ENCODE measurements at regions not wholly inside any gene's neighbourhood (a gene's known extent, or its start where the extent isn't known, plus 50 kb on each side); places are given as distances from the start of the nearest gene placed in this dataset.

- DNase-seq (ENCODE audit: low spot score): no peak
- Mint-ChIP-seq H3K9me3 (ENCODE audit: unreplicated experiment) (no peaks in the 10 kb centered on the region), H3K27me3 (ENCODE audit: unreplicated experiment) (no peaks in the 10 kb centered on the region), H3K4me1 (ENCODE audit: unreplicated experiment) (peaks cover 7% of the 10 kb centered on the region), H3K4me3 (ENCODE audit: unreplicated experiment) (no peak overlapping the region), H3K27ac (ENCODE audit: unreplicated experiment) (no peak overlapping the region), H3K36me3 (ENCODE audit: low read depth, unreplicated experiment) (no peaks in the 10 kb centered on the region)
- TF ChIP-seq CTCF (IDR thresholded peaks at IDR 0.05; ENCODE audit: unreplicated experiment): no peak
These were observed 122.7 kb downstream of the RGS21 start for GRCh38 chr1:192439373-192440025.

- H3K27ac Mint-ChIP-seq (ENCODE audit: unreplicated experiment): no peak overlapping the region
- no peaks in the 10 kb centered on the region for H3K27me3 Mint-ChIP-seq (ENCODE audit: unreplicated experiment)
- DNase-seq (ENCODE audit: low spot score): no peak
- no peak overlapping the region for H3K4me3 Mint-ChIP-seq (ENCODE audit: unreplicated experiment)
- no peaks in the 10 kb centered on the region for H3K36me3 Mint-ChIP-seq (ENCODE audit: low read depth, unreplicated experiment)
- no peaks in the 10 kb centered on the region for H3K9me3 Mint-ChIP-seq (ENCODE audit: unreplicated experiment)
- TF ChIP-seq CTCF (IDR thresholded peaks at IDR 0.05; ENCODE audit: unreplicated experiment): no peak
- peaks cover 10% of the 10 kb centered on the region for H3K4me1 Mint-ChIP-seq (ENCODE audit: unreplicated experiment)
These were observed 124.7 kb downstream of the RGS21 start for GRCh38 chr1:192441492-192441891.

- DNase-seq (ENCODE audit: low spot score): no peak
These were observed 125.9 kb downstream of the RGS21 start for GRCh38 chr1:192442736-192443135.

GRCh38 chr1:192443616-192444015 is 126.8 kb downstream of the RGS21 start:
- Mint-ChIP-seq H3K36me3 (ENCODE audit: low read depth, unreplicated experiment) (no peaks in the 10 kb centered on the region), H3K9me3 (ENCODE audit: unreplicated experiment) (no peaks in the 10 kb centered on the region), H3K4me3 (ENCODE audit: unreplicated experiment) (no peak overlapping the region), H3K4me1 (ENCODE audit: unreplicated experiment) (peaks cover 10% of the 10 kb centered on the region), H3K27me3 (ENCODE audit: unreplicated experiment) (no peaks in the 10 kb centered on the region), H3K27ac (ENCODE audit: unreplicated experiment) (no peak overlapping the region)
- no peak for TF ChIP-seq CTCF (IDR thresholded peaks at IDR 0.05; ENCODE audit: unreplicated experiment)
- no peak for DNase-seq (ENCODE audit: low spot score)

More at GRCh38 chr1:192442736-192443135, 125.9 kb downstream of the RGS21 start:
- no peak overlapping the region for H3K4me3 Mint-ChIP-seq (ENCODE audit: unreplicated experiment)
- TF ChIP-seq CTCF (IDR thresholded peaks at IDR 0.05; ENCODE audit: unreplicated experiment): no peak
- no peaks in the 10 kb centered on the region for H3K36me3 Mint-ChIP-seq (ENCODE audit: low read depth, unreplicated experiment)
- no peaks in the 10 kb centered on the region for H3K27me3 Mint-ChIP-seq (ENCODE audit: unreplicated experiment)
- H3K4me1 Mint-ChIP-seq (ENCODE audit: unreplicated experiment): peaks cover 10% of the 10 kb centered on the region
- H3K9me3 Mint-ChIP-seq (ENCODE audit: unreplicated experiment): no peaks in the 10 kb centered on the region
- no peak overlapping the region for H3K27ac Mint-ChIP-seq (ENCODE audit: unreplicated experiment)

- peaks cover 10% of the 10 kb centered on the region for H3K4me1 Mint-ChIP-seq (ENCODE audit: unreplicated experiment)
- no peaks in the 10 kb centered on the region for H3K27me3 Mint-ChIP-seq (ENCODE audit: unreplicated experiment)
- no peak for DNase-seq (ENCODE audit: low spot score)
- TF ChIP-seq CTCF (IDR thresholded peaks at IDR 0.05; ENCODE audit: unreplicated experiment): no peak
- H3K9me3 Mint-ChIP-seq (ENCODE audit: unreplicated experiment): no peaks in the 10 kb centered on the region
- no peak overlapping the region for H3K4me3 Mint-ChIP-seq (ENCODE audit: unreplicated experiment)
- H3K27ac Mint-ChIP-seq (ENCODE audit: unreplicated experiment): no peak overlapping the region
- H3K36me3 Mint-ChIP-seq (ENCODE audit: low read depth, unreplicated experiment): no peaks in the 10 kb centered on the region
These were observed 128.4 kb downstream of the RGS21 start for GRCh38 chr1:192445241-192445640.

Measured in endothelial cell (in vitro differentiated cells).